Fibroblast of upper back skin (primary cell): ENCODE measurements at regions not wholly inside any gene's neighbourhood (a gene's known extent, or its start where the extent isn't known, plus 50 kb on each side); places are given as distances from the start of the nearest gene placed in this dataset.

Source experiments
- DNase-seq: peaks from one replicate; pipeline ENCODE4 v3.0.0-alpha.2; 2013

GRCh38 chr13:108360139-108360538, 90.6 kb downstream of the TNFSF13B start:
- DNase-seq = no peak

DNA sequence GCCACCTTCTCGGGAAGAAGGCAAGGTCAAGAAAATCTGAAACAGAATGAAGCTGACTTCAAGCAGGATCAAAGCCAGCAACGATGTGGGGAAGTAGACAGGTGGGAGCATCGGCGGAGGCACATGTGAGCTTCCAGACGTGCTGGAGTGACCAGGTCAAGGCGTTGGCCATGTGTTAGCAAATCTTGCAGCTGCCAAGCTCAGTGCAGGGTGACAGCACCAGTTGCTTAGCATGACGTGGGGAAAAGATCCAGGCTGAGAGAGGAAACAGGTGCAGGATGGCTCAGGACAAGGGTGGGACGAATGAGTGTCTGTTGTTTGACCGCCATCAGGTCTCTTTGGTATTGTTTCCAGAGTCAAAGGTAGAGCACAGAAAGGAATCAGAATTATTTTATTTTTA, 92.3 kb downstream of the TNFSF13B start:
- DNase-seq = no peak

DNA sequence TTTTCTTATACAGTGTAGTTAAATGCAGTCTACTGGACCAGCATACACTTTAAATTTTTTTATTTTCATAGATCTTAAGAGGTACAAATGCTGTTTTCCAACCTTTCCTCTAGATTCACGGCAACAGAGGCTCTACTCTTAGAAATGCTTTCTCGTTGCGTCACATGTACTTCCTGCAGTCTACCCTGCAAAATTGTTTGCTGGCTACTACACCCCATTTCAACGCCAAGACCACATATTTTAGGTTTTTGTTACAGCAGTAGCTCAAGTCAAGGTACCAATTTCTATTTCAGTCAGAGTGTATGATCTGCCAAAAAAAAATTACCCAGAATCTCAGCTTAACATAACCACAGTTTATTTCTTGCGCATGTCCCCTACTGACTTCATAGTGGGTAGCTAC, 94.1 kb downstream of the TNFSF13B start:
- no peak for DNase-seq

DNA sequence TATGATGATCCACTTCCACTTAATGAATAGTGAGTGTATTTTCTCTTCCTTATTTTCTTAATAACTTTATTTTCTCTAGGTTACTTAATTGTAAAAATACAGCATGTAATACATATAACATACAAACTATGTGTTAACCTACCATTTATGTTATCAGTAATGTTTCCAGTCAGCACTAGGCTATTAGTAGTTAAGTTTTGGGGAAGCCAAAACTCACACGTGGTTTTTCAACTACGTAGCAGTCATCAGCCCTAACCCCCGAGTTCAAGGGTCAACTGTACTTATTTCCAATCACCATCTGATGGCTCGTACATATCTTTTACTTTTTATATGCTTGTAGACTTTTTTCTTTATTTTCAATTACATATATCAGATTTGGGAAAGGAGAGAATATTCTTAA, 95.7 kb downstream of the TNFSF13B start:
- no peak for DNase-seq

DNA sequence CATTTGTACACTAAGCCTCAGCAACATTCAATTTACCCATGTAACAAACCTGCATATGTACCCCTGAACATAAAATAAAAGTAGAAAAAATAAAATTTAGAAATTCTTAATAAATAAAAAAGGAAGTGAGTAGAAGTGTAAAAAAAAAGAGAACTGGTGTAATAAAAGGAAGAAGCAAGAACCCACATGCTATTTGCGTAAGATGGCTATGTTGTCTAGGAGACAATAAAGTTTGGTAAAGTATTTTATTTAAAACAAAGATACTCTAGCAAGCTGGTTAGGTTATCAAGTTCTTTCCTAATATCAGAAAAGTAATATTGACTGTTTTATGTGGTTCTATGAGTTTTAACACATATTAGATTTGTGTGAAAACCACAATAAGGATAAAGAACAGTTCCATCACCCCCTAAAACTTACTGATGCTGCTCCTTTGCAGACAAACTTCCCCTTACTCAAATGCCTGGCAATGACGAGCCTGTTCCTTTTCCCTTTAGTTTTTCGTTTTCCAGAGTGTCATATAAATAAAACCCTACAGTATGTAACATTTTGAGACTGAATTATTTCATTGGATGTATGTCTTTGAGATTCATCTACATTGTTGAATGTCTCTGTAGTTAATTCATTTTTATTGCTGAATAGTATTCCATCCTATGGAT, 98.9 kb downstream of the TNFSF13B start:
- DNase-seq = no peak

- DNase-seq = no peak
These were observed 99.9 kb downstream of the TNFSF13B start for GRCh38 chr13:108369412-108369811.

GRCh38 chr13:108375034-108375433, 105.5 kb downstream of the TNFSF13B start:
- DNase-seq = no peak

GRCh38 chr13:108375772-108376171, 106.3 kb downstream of the TNFSF13B start:
- no peak for DNase-seq

DNA sequence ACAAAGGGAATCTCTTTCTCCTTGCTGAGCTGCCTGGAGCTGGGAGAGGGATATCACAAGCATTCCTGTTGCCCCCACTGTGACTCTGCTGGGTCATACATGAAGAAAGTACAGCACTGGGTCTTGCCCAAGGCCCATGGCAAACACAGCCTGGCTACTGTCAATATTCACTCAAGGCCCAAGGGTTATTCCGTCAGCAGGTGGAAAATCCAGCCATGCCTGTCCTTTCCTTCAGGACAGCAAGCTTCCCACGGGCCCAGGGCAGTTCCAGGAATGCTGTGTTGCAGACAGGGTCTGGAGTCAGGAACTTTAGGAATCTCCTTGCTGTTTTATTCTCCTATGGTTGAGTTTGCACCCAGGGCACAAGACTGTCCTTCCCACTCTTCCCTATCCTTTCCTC, 106.8 kb downstream of the TNFSF13B start:
- no peak for DNase-seq

DNA sequence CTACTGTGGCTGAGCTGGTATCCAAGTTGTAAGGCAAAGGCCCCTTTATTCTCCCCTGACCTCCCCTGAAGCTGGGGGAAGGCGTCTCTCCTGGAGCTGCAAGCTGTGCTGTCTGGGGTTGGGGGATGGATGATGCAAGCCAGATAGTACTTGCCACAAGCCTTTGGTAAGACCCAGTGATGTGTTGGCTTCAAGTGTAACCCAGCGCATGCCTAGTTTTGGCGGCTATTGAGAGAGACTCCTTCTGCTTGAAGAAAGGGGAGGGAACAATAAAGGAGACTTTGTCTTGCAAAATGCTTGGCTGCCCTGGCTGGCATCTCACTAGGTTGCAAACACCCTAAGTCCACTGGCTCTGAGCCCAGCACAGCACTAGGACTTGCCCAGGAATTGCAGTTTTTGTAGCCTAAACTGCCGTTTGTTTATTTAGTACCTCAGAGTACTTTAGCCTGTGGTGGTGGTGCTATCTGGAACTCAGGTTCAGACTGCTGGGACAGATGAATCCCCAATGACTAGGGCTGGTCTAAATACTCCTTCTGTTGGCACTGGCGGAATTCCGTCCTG, 108.2 kb downstream of the TNFSF13B start:
- DNase-seq = no peak

DNA sequence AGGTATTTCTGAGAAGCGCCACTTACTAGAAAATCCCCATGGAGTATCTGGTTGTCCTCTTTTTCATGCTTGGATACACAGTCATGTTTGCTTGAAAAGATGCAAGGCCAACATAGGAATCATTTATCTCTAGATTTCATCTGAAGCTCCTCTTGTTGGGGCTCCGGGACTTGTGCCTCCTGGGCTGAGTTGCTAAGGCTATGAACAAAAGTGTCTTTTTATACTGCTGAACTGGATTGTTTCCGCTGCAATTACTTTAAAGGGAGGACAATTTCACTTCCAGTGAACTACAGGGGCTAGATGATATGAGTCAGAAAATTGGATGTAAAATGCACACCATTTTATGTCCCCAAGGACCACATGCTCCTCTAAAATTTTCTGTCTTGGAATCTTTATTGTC, 114.1 kb downstream of the TNFSF13B start:
- no peak for DNase-seq

- DNase-seq = no peak
These were observed 117.6 kb downstream of the TNFSF13B start for GRCh38 chr13:108387156-108387555.

GRCh38 chr13:108402850-108403249, 133.3 kb downstream of the TNFSF13B start:
- DNase-seq = no peak

- DNase-seq = no peak
These were observed 138.0 kb downstream of the TNFSF13B start for GRCh38 chr13:108407495-108407894.

- no peak for DNase-seq
These were observed 139.2 kb downstream of the TNFSF13B start for GRCh38 chr13:108408672-108409071.

- DNase-seq = no peak
These were observed 140.2 kb downstream of the TNFSF13B start for GRCh38 chr13:108409730-108410129.

DNA sequence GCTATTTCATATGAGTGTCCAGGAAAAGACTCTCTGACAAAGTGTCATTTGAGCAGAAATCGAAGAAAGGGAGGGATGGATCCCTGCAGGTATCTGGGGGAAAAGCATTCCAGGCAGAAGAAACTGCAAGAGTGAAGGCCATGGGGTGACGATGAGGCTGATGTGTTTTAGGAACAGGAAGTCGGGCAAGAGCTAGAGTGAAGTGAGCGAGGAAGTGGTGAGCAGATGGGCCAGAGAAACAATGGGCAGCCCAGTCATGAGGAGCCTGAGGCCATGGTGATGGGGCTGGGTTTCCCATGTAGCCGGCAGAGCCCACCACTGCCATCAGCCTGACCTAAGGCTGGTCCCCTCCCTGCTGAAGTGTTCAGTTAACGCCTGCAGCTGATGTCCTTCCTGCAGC, 150.2 kb downstream of the TNFSF13B start:
- no peak for DNase-seq

DNA sequence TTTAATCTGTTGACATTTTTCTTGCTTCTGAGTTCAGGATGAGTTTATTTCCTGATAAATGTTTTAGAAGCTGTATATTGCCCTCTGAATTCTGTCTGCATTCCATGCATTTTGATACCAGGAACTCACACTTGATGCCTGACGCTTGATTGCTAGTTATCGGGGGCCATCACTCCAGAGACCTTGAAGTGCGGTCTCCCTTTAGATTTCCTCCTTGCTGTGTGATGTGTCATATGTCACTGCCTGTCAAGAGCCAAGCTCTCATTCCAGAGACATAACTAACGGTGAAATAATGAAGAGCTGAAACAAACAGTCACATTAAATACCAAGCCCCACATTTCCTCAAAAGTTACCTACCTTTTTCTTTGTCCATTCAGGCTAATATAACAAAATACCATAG, 155.5 kb downstream of the TNFSF13B start:
- DNase-seq = peak; percentile 1

GRCh38 chr13:108426893-108427292, 157.4 kb downstream of the TNFSF13B start:
- DNase-seq = no peak

GRCh38 chr13:108427355-108427754, 157.8 kb downstream of the TNFSF13B start:
- DNase-seq = no peak

GRCh38 chr13:108428691-108429090, 159.2 kb downstream of the TNFSF13B start:
- no peak for DNase-seq

GRCh38 chr13:108433976-108434755, 164.6 kb downstream of the TNFSF13B start:
- no peak for DNase-seq

DNA sequence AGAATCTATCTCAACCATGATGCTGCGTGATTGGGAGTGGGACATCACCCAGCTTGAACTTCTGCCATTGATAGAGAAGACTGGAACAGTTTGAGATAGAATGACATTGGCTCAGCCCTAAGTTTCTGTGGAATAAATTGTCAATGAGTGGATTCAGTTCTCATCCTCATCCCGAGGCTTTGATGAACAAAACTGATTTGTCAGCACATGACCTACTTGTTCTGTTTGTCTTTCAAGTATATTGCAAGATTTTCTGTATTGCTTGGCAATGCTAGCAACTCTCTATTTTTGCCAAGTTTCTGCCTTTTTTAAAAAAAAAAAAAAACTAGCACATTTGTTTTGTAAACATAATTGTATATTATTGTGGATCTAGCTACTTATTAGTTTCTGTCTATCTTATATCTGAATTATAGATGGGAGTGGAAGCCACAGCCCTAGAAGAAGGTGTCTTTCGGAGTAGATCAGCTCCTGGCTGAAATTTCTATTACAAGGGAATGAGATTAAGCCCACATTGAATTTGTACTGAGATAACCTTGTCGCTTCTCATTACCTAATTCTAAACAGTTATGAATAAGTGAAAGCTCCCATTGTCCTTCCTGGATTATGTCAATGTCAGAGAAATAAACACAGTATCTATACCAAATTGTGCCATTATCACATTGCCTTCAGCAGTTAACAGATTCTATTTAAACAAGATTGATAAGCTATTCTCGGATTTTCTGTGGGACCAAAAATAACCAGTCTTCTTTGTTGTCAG, 166.1 kb downstream of the TNFSF13B start:
- DNase-seq = no peak

GRCh38 chr13:108437496-108437895, 168.0 kb downstream of the TNFSF13B start:
- DNase-seq = no peak
